GM21528 (cell line): ENCODE measurements at regions not wholly inside any gene's neighbourhood (a gene's known extent, or its start where the extent isn't known, plus 50 kb on each side); places are given as distances from the start of the nearest gene placed in this dataset.

Experiments
- ATAC-seq: cut with Tn5 transposase; IDR thresholded peaks from one replicate; pipeline ENCODE4 v1.9.1; 2021; ENCODE audit warnings: mild to moderate bottlenecking, moderate library complexity; ENCODE audit not compliant: unreplicated experiment, low FRiP score

- no peak for ATAC-seq
Measured at GRCh38 chr13:59157181-59157580, 1006.5 kb downstream of the DIAPH3 start.

GRCh38 chr13:59166174-59166573 lies 997.6 kb downstream of the DIAPH3 start:
- no peak for ATAC-seq

- ATAC-seq = no peak
Measured at GRCh38 chr13:59172076-59172475, 991.7 kb downstream of the DIAPH3 start.

- ATAC-seq = no peak
Measured at GRCh38 chr13:59176775-59177174, 987.0 kb downstream of the DIAPH3 start.

- no peak for ATAC-seq
Measured at GRCh38 chr13:59178344-59178743, 985.4 kb downstream of the DIAPH3 start.

GRCh38 chr13:59182241-59182640 lies 981.5 kb downstream of the DIAPH3 start:
- no peak for ATAC-seq

GRCh38 chr13:59197397-59197796 lies 966.3 kb downstream of the DIAPH3 start:
- no peak for ATAC-seq

- no peak for ATAC-seq
Measured at GRCh38 chr13:59201841-59202240, 961.9 kb downstream of the DIAPH3 start.

- ATAC-seq = no peak
Measured at GRCh38 chr13:59203855-59204254, 959.9 kb downstream of the DIAPH3 start.

GRCh38 chr13:59205501-59205900 lies 958.2 kb downstream of the DIAPH3 start:
- no peak for ATAC-seq

GRCh38 chr13:59208405-59209195 lies 955.1 kb downstream of the DIAPH3 start:
- no peak for ATAC-seq

- no peak for ATAC-seq
Measured at GRCh38 chr13:59210543-59210942, 953.2 kb downstream of the DIAPH3 start.

GRCh38 chr13:59211606-59212005 lies 952.1 kb downstream of the DIAPH3 start:
- no peak for ATAC-seq

- ATAC-seq = no peak
Measured at GRCh38 chr13:59229401-59229800, 934.3 kb downstream of the DIAPH3 start.

- no peak for ATAC-seq
Measured at GRCh38 chr13:59229861-59230260, 933.9 kb downstream of the DIAPH3 start.

- ATAC-seq = no peak
Measured at GRCh38 chr13:59230484-59231264, 933.1 kb downstream of the DIAPH3 start.

GRCh38 chr13:59236309-59236919 lies 927.3 kb downstream of the DIAPH3 start:
- no peak for ATAC-seq

GRCh38 chr13:59236944-59237343 lies 926.8 kb downstream of the DIAPH3 start:
- no peak for ATAC-seq

- no peak for ATAC-seq
Measured at GRCh38 chr13:59247171-59247570, 916.6 kb downstream of the DIAPH3 start.

- ATAC-seq = no peak
Measured at GRCh38 chr13:59250336-59251189, 913.2 kb downstream of the DIAPH3 start.
